B cell (primary cell): ENCODE measurements at regions not wholly inside any gene's neighbourhood (a gene's known extent, or its start where the extent isn't known, plus 50 kb on each side); places are given as distances from the start of the nearest gene placed in this dataset.

Experiments used
- CTCF ChIP-seq: fragments of 200-600 bp; IDR thresholded peaks from one replicate; pipeline ENCODE4 v1.8.0; 2022; ENCODE audit warnings: antibody characterized with exemption, mild to moderate bottlenecking
- EZH2 ChIP-seq: IDR thresholded peaks from 2 replicates; pipeline ENCODE4 v1.6.1; 2012; ENCODE audit warnings: borderline replicate concordance, low read depth, mild to moderate bottlenecking, moderate library complexity, low read length; ENCODE audit not compliant: insufficient read depth, poor library complexity, severe bottlenecking

- no peak for TF ChIP-seq CTCF
- TF ChIP-seq EZH2 = no peak
These were observed 192.5 kb upstream of the MAN1A1 start for GRCh38 chr6:119542037-119542436.
